Activated CD8-positive, alpha-beta memory T cell treated with anti-CD3 and anti-CD28 coated beads, Interleukin-2, amount 50 U/mL, for 24 hours (primary cell): ENCODE measurements at regions not wholly inside any gene's neighbourhood (a gene's known extent, or its start where the extent isn't known, plus 50 kb on each side); places are given as distances from the start of the nearest gene placed in this dataset.

Experiments
- DNase-seq: peaks from one replicate; pipeline ENCODE4 v3.0.0-alpha.2; 2020; ENCODE audit errors: extremely low read depth

- DNase-seq, result no peak
These were observed 89.0 kb downstream of the RPL22L1 start for GRCh38 chr3:170780955-170781354.

GRCh38 chr3:170780471-170780870 is 89.5 kb downstream of the RPL22L1 start:
- no peak for DNase-seq

GRCh38 chr3:170778240-170779217 is 91.5 kb downstream of the RPL22L1 start:
- DNase-seq, result no peak

- no peak for DNase-seq
These were observed 92.5 kb downstream of the RPL22L1 start for GRCh38 chr3:170777564-170777926.

GRCh38 chr3:170776887-170777563 is 93.0 kb downstream of the RPL22L1 start:
- DNase-seq, result no peak

- DNase-seq, result no peak
These were observed 96.1 kb downstream of the RPL22L1 start for GRCh38 chr3:170773682-170774425.

- no peak for DNase-seq
These were observed 97.8 kb downstream of the RPL22L1 start for GRCh38 chr3:170772175-170772574.

- DNase-seq, result no peak
These were observed 101.6 kb downstream of the RPL22L1 start for GRCh38 chr3:170768334-170768801.

- no peak for DNase-seq
These were observed 102.4 kb downstream of the RPL22L1 start for GRCh38 chr3:170767576-170767941.

GRCh38 chr3:170766823-170767575 is 103.0 kb downstream of the RPL22L1 start:
- no peak for DNase-seq

GRCh38 chr3:170766253-170766652 is 103.7 kb downstream of the RPL22L1 start:
- DNase-seq, result no peak

- no peak for DNase-seq
These were observed 104.4 kb downstream of the RPL22L1 start for GRCh38 chr3:170765419-170766078.

GRCh38 chr3:170764017-170764416 is 106.0 kb downstream of the RPL22L1 start:
- no peak for DNase-seq

- DNase-seq, result no peak
These were observed 107.9 kb downstream of the RPL22L1 start for GRCh38 chr3:170762064-170762463.

- DNase-seq, result no peak
These were observed 108.9 kb downstream of the RPL22L1 start for GRCh38 chr3:170761103-170761502.

- DNase-seq, result no peak
These were observed 109.8 kb downstream of the RPL22L1 start for GRCh38 chr3:170760174-170760526.

GRCh38 chr3:170759511-170760173 is 110.4 kb downstream of the RPL22L1 start:
- no peak for DNase-seq

- no peak for DNase-seq
These were observed 113.0 kb downstream of the RPL22L1 start for GRCh38 chr3:170757038-170757437.

GRCh38 chr3:170754311-170754693 is 115.7 kb downstream of the RPL22L1 start:
- DNase-seq, result no peak
